BJ (cell line): ENCODE measurements at regions not wholly inside any gene's neighbourhood (a gene's known extent, or its start where the extent isn't known, plus 50 kb on each side); places are given as distances from the start of the nearest gene placed in this dataset.

Experiments
- CTCF ChIA-PET: fragments of 350-600 bp; formaldehyde crosslinking; extraction: SDS; loops from one replicate; lab custom pipeline; 2021; ENCODE audit warnings: antibody characterized with exemption, inconsistent platforms; lab: Yijun Ruan, JAX
- POLR2A ChIA-PET: fragments of 300-600 bp; sonication (Branson Sonifier 250); formaldehyde crosslinking; extraction: SDS; loops from one replicate; lab custom pipeline; 2021; ENCODE audit warnings: antibody characterized with exemption; lab: Charles Lee
- DNase-seq: peaks from one replicate; pipeline ENCODE4 v3.0.0-alpha.2; 2011; ENCODE audit warnings: low read depth
- H3K27me3 ChIP-seq: 2 replicates; pipeline ENCODE4 v1.6.0; 2011; ENCODE audit warnings: low read length; ENCODE audit not compliant: control insufficient read depth, insufficient read depth
- H3K36me3 ChIP-seq: 2 replicates; pipeline ENCODE4 v1.5.1; 2011; ENCODE audit warnings: low read length; ENCODE audit not compliant: control insufficient read depth, insufficient read depth
- H3K4me3 ChIP-seq: 2 replicates; pipeline ENCODE4 v1.5.1; 2011; ENCODE audit warnings: low read depth, mild to moderate bottlenecking, control low read depth, low read length
- TF ChIP-seq, protein P1 (sequence below): IDR thresholded peaks from 2 replicates; pipeline ENCODE4 v1.5.1; 2011; ENCODE audit warnings: low read depth, mild to moderate bottlenecking, control low read depth, inconsistent platforms, low read length, moderate library complexity; ENCODE audit not compliant: insufficient read depth

DNA sequence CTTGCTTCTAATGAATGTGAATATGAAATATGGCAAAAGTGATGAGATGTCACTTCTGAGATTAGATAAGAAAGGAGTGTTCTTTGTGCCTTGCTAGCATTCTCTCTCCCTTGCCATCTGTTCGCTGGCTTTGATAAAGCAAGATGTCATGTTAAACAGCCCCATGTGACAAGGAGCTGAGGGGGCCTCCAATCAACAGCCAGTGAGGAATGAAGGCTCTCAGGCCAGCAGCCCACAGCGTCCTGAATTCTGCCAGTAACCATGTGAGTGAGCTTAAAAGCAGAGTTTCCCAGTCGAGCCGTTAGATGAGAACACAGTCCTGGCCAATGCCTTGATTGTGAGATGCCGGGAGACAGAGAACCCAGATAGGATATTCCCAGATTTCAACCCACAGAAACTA, 198.8 kb downstream of the IRS1 start:
- TF ChIP-seq, protein P1, sequence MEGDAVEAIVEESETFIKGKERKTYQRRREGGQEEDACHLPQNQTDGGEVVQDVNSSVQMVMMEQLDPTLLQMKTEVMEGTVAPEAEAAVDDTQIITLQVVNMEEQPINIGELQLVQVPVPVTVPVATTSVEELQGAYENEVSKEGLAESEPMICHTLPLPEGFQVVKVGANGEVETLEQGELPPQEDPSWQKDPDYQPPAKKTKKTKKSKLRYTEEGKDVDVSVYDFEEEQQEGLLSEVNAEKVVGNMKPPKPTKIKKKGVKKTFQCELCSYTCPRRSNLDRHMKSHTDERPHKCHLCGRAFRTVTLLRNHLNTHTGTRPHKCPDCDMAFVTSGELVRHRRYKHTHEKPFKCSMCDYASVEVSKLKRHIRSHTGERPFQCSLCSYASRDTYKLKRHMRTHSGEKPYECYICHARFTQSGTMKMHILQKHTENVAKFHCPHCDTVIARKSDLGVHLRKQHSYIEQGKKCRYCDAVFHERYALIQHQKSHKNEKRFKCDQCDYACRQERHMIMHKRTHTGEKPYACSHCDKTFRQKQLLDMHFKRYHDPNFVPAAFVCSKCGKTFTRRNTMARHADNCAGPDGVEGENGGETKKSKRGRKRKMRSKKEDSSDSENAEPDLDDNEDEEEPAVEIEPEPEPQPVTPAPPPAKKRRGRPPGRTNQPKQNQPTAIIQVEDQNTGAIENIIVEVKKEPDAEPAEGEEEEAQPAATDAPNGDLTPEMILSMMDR, result no peak
- POLR2A ChIA-PET, result no interaction called here
- no peaks in the 10 kb centered on the region for H3K27me3 ChIP-seq
- no peak overlapping the region for H3K4me3 ChIP-seq
- no peaks in the 10 kb centered on the region for H3K36me3 ChIP-seq
- CTCF ChIA-PET, result interaction anchor here (0.9 to 1.6 kb wide), 5 partner anchors 9 to 195 kb away, joined by 3 to 5 read pairs (median 3); no protein-coding TSS in a partner anchor
- DNase-seq, result no peak

DNA sequence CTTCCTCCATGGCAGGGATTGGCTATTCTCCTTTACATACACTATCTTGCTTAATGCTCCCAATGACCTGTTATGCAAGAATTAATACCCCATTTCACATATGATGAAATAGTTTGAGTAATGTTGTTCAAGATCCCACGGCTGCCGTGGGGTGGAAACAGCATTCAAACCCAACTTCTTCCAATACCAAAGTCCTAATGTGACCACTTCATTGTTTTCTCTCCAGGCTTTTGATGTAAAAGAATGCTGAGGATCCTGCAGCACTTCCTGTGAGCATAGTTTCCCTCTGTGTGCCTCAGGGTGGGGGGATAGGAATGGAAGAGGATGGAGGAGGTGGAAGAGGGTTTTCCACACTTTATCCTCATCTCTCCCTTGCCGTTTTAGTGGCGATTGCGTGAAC, 199.4 kb downstream of the IRS1 start:
- no peaks in the 10 kb centered on the region for H3K27me3 ChIP-seq
- H3K36me3 ChIP-seq, result no peaks in the 10 kb centered on the region
- H3K4me3 ChIP-seq, result no peak overlapping the region
- POLR2A ChIA-PET, result no interaction called here
- CTCF ChIA-PET, result interaction anchor here (1.2 to 1.5 kb wide), 2 partner anchors 9 to 19 kb away, joined by 3 to 4 read pairs; no protein-coding TSS in a partner anchor
- no peak for DNase-seq
- TF ChIP-seq, protein P1, result no peak

DNA sequence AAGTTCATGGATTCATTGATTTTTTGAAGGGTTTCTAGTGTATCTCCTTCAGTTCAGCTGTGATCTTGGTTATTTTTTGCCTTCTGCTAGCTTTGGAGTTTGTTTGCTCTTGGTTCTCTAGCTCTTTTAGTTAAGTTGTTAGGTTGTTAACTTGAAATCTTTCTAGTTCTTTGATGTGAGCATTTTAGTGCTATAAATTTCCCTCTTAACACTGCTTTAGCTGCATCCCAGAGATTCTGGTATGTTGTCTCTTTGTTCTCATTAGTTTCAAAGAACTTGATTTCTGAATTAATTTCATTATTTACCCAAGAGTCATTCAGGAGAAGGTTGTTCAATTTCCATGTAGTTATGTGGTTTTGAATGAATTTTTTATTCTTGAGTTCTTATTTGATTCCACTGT, 210.6 kb downstream of the IRS1 start:
- DNase-seq, result no peak
- ChIA-PET POLR2A (no interaction called here), CTCF (interaction anchor here (0.7 kb wide), 1 partner anchor 150 kb away, joined by 4 read pairs; no protein-coding TSS in a partner anchor)
- Histone ChIP-seq H3K27me3 (no peaks in the 10 kb centered on the region), H3K4me3 (no peak overlapping the region), H3K36me3 (no peaks in the 10 kb centered on the region)
- TF ChIP-seq, protein P1, result no peak

DNA sequence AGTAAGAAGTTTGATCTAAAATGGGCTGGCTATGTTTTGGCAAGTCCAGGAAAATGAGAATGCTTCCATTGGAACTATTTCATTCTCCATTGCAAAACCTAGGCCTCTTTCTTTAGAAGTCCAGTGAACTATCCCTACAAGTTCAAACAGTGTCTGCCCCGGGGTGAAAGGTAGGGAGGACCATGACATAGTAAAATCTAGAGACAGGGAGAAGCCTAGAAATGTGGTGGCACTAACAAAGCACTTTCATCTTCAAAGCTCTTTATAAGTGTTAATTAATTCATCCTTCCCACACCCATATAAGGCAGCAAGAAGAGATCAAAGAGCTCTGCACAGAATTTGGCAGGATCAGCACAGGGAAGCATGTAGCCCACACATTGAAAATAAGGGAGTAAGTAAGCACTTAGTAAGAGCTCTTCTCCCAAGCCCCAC, 214.5 kb downstream of the IRS1 start:
- TF ChIP-seq, protein P1, result no peak
- Histone ChIP-seq H3K36me3 (no peaks in the 10 kb centered on the region), H3K4me3 (no peak overlapping the region), H3K27me3 (no peaks in the 10 kb centered on the region)
- no peak for DNase-seq
- ChIA-PET CTCF (interaction anchor here (1.0 to 1.1 kb wide), 2 partner anchors 8 to 466 kb away, joined by 3 to 4 read pairs; no protein-coding TSS in a partner anchor), POLR2A (no interaction called here)

DNA sequence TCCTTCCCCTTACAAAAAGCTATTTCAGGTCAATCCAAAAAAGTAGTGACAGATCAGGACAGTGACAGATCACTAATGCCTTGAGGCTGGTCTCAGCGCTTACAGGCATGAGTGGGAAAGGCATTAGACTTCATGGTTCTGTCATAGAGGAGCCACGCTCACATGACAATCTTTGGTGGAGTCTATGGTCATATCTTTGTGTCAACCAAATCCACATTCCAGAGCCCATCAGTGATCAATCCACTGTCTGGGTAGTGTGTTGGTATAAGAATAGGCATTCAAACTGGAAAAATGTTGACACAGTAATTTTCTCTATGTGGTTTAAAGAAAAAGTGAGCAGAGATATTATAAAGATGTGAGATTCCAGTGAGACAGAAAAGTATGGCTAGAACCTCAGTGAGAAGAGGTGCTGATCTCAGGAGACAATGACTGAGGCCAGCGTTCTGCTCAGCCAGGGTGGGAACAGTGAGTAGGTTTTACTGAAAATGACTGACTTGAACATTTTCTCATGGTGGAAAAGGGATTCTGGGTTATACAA, 215.0 kb downstream of the IRS1 start:
- TF ChIP-seq, protein P1, result no peak
- ChIA-PET POLR2A (no interaction called here), CTCF (interaction anchor here (1.0 to 1.2 kb wide), 3 partner anchors 8 to 466 kb away, joined by 3 to 4 read pairs (median 3); no protein-coding TSS in a partner anchor)
- H3K36me3 ChIP-seq, result no peaks in the 10 kb centered on the region
- DNase-seq, result no peak
- H3K4me3 ChIP-seq, result no peak overlapping the region
- H3K27me3 ChIP-seq, result no peaks in the 10 kb centered on the region
